HG02759 (cell line): ENCODE measurements at regions not wholly inside any gene's neighbourhood (a gene's known extent, or its start where the extent isn't known, plus 50 kb on each side); places are given as distances from the start of the nearest gene placed in this dataset.
A peak's percentile ranks its signal among the peaks of the same experiment; 100 is the strongest.

Source experiments
- ATAC-seq: cut with Tn5 transposase; IDR thresholded peaks from one replicate; pipeline ENCODE4 v1.9.1; 2021; ENCODE audit warnings: mild to moderate bottlenecking, moderate library complexity; ENCODE audit not compliant: unreplicated experiment

- no peak for ATAC-seq
Observed at GRCh38 chr4:154107337-154107736, 318.5 kb upstream of the SFRP2 start.

GRCh38 chr4:154088741-154089140, 299.9 kb upstream of the SFRP2 start:
- ATAC-seq = no peak

GRCh38 chr4:154086247-154086646, 297.4 kb upstream of the SFRP2 start:
- no peak for ATAC-seq

GRCh38 chr4:154084864-154085263, 296.0 kb upstream of the SFRP2 start:
- ATAC-seq = no peak

GRCh38 chr4:154082760-154083535, 294.1 kb upstream of the SFRP2 start:
- ATAC-seq = peak; percentile 70

GRCh38 chr4:154081391-154081790, 292.5 kb upstream of the SFRP2 start:
- ATAC-seq = no peak

- no peak for ATAC-seq
Observed at GRCh38 chr4:154078504-154079350, 289.8 kb upstream of the SFRP2 start.

GRCh38 chr4:154076921-154077320, 288.0 kb upstream of the SFRP2 start:
- ATAC-seq = no peak

GRCh38 chr4:154073107-154073822, 284.4 kb upstream of the SFRP2 start:
- no peak for ATAC-seq

GRCh38 chr4:154067786-154068185, 278.9 kb upstream of the SFRP2 start:
- no peak for ATAC-seq

GRCh38 chr4:154065368-154065767, 276.5 kb upstream of the SFRP2 start:
- no peak for ATAC-seq

GRCh38 chr4:154064244-154064643, 275.4 kb upstream of the SFRP2 start:
- no peak for ATAC-seq

GRCh38 chr4:154049457-154050181, 260.7 kb upstream of the SFRP2 start:
- ATAC-seq = no peak

GRCh38 chr4:154047733-154048132, 258.9 kb upstream of the SFRP2 start:
- ATAC-seq = no peak

GRCh38 chr4:154044742-154045485, 256.0 kb upstream of the SFRP2 start:
- ATAC-seq = no peak

GRCh38 chr4:154044108-154044531, 255.2 kb upstream of the SFRP2 start:
- ATAC-seq = no peak

- no peak for ATAC-seq
Observed at GRCh38 chr4:154041640-154042039, 252.8 kb upstream of the SFRP2 start.

GRCh38 chr4:154039435-154040343, 250.8 kb upstream of the SFRP2 start:
- no peak for ATAC-seq

- no peak for ATAC-seq
Observed at GRCh38 chr4:154036856-154037255, 248.0 kb upstream of the SFRP2 start.
